GM13976 (cell line): ENCODE measurements at regions not wholly inside any gene's neighbourhood (a gene's known extent, or its start where the extent isn't known, plus 50 kb on each side); places are given as distances from the start of the nearest gene placed in this dataset.

ENCODE experiments used
- DNase-seq: peaks from one replicate; pipeline ENCODE4 v3.0.0; 2012; ENCODE audit warnings: low spot score
- in situ Hi-C: fragments of 300-500 bp; cut with MboI; formaldehyde crosslinking; loops from one replicate; pipeline ENCODE4 v1.12.0; 2022; ENCODE audit warnings: low sequenced_read_pairs, mixed read lengths, inconsistent platforms; ENCODE audit not compliant: unreplicated experiment
- TF ChIP-seq, protein P1 (sequence below): IDR thresholded peaks from 2 replicates; pipeline ENCODE4 v1.5.1; 2012; ENCODE audit warnings: borderline replicate concordance, mild to moderate bottlenecking; ENCODE audit not compliant: insufficient read depth; ENCODE audit errors: extremely low read depth, missing control alignments, control extremely low read depth

DNA sequence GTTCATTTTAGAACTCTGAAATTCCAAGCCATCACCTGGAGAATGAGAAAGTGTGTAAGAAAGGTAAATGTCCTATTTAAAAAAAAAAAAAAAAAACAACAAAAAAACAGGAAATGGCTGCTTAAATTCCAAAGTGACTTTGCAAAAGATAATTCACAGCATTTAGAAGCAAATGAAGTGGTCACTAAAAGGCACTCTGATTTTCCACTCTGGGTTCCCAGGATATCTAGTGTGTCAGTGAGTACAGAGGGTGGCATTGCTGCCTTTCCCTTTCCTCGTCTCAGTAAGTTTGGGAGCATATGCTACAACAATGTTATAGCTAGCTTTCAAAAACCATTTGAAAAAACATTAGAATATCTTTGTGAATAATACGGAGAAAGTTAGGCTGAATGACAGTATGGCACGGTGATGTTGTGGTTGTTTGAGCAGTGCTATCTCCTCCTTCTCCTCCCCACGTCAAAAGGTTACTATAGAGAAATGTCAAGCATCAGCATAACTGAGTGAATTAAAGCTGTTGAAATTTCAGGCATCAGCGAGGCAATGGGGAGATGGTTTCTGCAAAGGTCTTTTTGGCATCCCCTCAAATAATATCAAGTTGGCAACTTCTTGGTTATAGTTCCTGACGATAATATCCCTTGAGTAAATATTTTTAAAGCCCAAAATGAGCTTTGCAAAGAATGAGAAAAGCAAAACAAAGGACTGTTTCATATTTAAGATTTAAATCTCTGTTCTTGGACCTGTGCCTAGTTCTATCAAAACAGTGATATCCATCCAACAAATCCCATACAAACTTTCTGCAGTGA lies 164.5 kb upstream of the E2F7 start:
- TF ChIP-seq, protein P1, sequence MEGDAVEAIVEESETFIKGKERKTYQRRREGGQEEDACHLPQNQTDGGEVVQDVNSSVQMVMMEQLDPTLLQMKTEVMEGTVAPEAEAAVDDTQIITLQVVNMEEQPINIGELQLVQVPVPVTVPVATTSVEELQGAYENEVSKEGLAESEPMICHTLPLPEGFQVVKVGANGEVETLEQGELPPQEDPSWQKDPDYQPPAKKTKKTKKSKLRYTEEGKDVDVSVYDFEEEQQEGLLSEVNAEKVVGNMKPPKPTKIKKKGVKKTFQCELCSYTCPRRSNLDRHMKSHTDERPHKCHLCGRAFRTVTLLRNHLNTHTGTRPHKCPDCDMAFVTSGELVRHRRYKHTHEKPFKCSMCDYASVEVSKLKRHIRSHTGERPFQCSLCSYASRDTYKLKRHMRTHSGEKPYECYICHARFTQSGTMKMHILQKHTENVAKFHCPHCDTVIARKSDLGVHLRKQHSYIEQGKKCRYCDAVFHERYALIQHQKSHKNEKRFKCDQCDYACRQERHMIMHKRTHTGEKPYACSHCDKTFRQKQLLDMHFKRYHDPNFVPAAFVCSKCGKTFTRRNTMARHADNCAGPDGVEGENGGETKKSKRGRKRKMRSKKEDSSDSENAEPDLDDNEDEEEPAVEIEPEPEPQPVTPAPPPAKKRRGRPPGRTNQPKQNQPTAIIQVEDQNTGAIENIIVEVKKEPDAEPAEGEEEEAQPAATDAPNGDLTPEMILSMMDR: no peak
- in situ Hi-C loops: no loop called here
- no peak for DNase-seq

DNA sequence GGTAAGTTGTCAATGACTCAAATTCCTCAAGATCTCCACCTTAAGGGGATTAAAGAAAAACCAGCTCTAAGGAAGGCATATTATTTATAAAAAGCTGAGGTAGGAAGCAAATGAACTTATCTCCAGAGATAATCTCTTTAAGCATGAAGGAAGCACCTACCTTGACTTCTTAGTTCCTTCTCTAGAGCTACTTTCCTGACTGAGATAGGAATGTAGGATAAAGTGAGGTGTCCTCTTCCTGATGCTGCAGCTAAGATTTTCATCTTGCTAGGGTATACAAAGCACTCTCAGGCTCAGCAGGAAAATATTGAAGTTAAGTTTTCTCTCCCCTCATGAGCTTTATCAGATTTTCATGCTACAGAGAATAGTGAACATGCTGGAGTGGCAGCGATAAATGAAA lies 163.0 kb upstream of the E2F7 start:
- in situ Hi-C loops: no loop called here
- no peak for DNase-seq
- TF ChIP-seq, protein P1: no peak

DNA sequence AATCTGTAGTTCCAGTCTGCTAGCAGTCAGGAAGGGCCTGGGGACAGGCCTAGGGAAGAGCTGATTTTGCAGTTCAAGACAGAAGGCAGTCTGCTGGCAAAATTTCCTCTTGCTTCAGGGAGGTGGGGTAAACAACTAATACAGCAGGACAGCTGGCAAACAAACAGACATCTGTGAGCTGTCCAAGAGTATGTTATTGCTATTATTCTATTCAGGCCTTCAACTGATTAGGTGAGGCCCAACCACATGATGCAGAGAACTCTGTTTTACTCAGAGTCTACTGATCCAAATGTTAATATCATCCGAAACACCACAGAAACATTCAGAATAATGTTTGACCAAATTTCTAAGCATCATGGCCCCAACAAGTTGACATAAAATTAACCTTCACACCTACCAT lies 161.0 kb upstream of the E2F7 start:
- in situ Hi-C loops: no loop called here

DNA sequence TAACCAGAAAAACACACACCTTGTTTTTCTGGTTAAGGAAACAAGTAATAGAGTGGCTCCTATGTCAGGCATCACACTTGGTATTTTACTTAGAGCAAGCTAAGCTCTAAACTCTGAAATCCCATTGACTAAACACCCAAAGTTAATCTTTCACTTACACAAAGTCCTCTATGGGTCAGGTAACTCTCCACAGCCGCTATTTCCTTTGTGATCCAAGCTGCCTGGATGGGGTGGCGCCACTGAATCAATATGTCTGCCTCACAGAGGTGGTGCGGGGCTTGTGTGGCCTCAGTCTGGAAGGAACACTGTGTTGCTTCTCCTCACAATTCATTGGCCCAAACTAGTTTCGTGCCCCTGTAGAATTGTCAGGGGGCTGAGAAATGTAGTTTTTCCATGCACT lies 160.0 kb upstream of the E2F7 start:
- TF ChIP-seq, protein P1: no peak
- in situ Hi-C loops: no loop called here
- DNase-seq: no peak

More for the DNA sequence above, 161.0 kb upstream of the E2F7 start:
- DNase-seq: no peak
- TF ChIP-seq, protein P1: no peak

DNA sequence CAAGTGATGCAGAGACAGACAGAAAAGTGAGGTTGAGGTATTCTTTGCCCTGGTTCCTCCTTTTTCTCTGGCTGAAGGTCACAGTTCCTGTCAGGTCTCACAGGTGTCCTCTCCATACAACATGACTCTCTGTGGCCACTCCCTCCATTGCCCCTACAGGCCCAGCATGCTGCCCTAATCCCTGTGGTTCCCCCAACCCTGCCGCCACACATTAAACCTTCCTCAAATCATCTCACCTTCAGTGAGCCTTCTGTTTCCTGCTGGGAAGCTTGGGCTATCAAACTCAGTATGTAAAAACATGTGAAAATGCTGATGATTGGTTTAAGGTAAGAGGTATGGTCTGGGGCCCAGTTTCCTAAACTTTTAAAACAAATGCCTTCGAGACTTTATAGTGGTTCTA lies 159.0 kb upstream of the E2F7 start:
- DNase-seq: no peak
- TF ChIP-seq, protein P1: no peak
- in situ Hi-C loops: no loop called here

DNA sequence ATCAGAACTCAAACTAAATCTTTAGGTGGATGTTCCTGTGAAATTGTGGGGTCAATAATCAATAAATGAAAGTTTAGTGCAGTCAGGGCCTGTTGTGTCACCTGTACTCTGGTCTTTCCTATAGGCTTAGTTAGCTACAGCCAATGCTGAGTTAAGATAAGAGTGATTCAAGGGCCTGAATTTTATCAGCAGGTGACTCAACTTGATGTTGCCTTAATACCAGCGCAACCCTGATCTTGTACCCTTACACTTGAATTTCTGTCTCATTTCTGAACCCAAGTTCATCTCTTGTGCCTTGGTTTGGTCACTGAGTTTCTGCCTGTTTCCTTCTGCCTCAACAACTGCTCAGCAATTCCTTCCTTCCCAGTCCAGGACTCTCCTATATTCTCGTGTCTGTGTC lies 157.0 kb upstream of the E2F7 start:
- in situ Hi-C loops: no loop called here
- TF ChIP-seq, protein P1: no peak
- DNase-seq: no peak
